MCF 10A (cell line): ENCODE measurements at regions not wholly inside any gene's neighbourhood (a gene's known extent, or its start where the extent isn't known, plus 50 kb on each side); places are given as distances from the start of the nearest gene placed in this dataset.
A peak's percentile ranks its signal among the peaks of the same experiment; 100 is the strongest.

Source experiments
- BruUV-seq: library from RNA; stranded (reverse); fragments of 400-500 nt; replicated peaks from 2 replicates; lab custom pipeline; 2021; lab: Mats Ljungman, UMichigan
- CTCF ChIA-PET: fragments of 300-600 bp; sonication (Branson Sonifier 250); formaldehyde crosslinking; extraction: SDS; loops from one replicate; lab custom pipeline; 2021; ENCODE audit warnings: antibody characterized with exemption, inconsistent platforms; lab: Yijun Ruan, JAX
- POLR2A ChIA-PET: fragments of 300-600, 350-650 bp; sonication (Branson Sonifier 250); formaldehyde crosslinking; extraction: SDS; loops from one replicate; lab custom pipeline; 2020; ENCODE audit warnings: antibody characterized with exemption, inconsistent platforms; lab: Yijun Ruan, JAX
- DNase-seq: peaks from one replicate; pipeline ENCODE4 v3.0.0-alpha.2; 2018; ENCODE audit not compliant: unreplicated experiment
- H3K27ac Mint-ChIP-seq: one replicate; pipeline ENCODE4 v1.8.0; 2022; ENCODE audit warnings: mild to moderate bottlenecking, low read depth, mixed read lengths; ENCODE audit not compliant: unreplicated experiment
- H3K27me3 Mint-ChIP-seq: one replicate; pipeline ENCODE4 v1.8.0; 2022; ENCODE audit warnings: mixed read lengths; ENCODE audit not compliant: insufficient read depth, unreplicated experiment
- H3K36me3 Mint-ChIP-seq: one replicate; pipeline ENCODE4 v1.8.0; 2022; ENCODE audit warnings: mild to moderate bottlenecking, moderate library complexity, mixed read lengths; ENCODE audit not compliant: insufficient read depth, unreplicated experiment
- H3K4me1 Mint-ChIP-seq: one replicate; pipeline ENCODE4 v1.8.0; 2022; ENCODE audit warnings: mixed read lengths; ENCODE audit not compliant: insufficient read depth, unreplicated experiment
- H3K4me3 Mint-ChIP-seq: one replicate; pipeline ENCODE4 v1.8.0; 2022; ENCODE audit warnings: mild to moderate bottlenecking, moderate library complexity, mixed read lengths; ENCODE audit not compliant: unreplicated experiment
- H3K9me3 Mint-ChIP-seq: one replicate; pipeline ENCODE4 v1.8.0; 2022; ENCODE audit warnings: mixed read lengths; ENCODE audit not compliant: unreplicated experiment
- CTCF ChIP-seq: fragments of 200-600 bp; IDR thresholded peaks from one replicate; pipeline ENCODE4 v1.8.0; 2022; ENCODE audit warnings: antibody characterized with exemption, mild to moderate bottlenecking; ENCODE audit not compliant: unreplicated experiment
- intact Hi-C: fragments of 100-400 bp; cut with micrococcal nuclease; formaldehyde crosslinking; loops from 2 replicates; pipeline ENCODE4 v1.14.1; 2022

- peaks cover 10% of the 10 kb centered on the region for H3K4me1 Mint-ChIP-seq
- TSS peak; percentile 64 for BruUV-seq
- DNase-seq, result peak; percentile 92
- H3K9me3 Mint-ChIP-seq, result no peaks in the 10 kb centered on the region
- ChIA-PET CTCF (interaction anchor here (0.5 to 1.9 kb wide), 10 partner anchors 9 to 706 kb away, joined by 3 to 9 read pairs (median 3); no protein-coding TSS in a partner anchor), POLR2A (interaction anchor here (0.6 to 2.6 kb wide), 20 partner anchors 9 to 1989 kb away, joined by 3 to 26 read pairs (median 4); no protein-coding TSS in a partner anchor)
- no peaks in the 10 kb centered on the region for H3K36me3 Mint-ChIP-seq
- intact Hi-C loops, result loop anchor here (2.0 to 5.0 kb wide), 2 partner anchors 510 to 706 kb away; no protein-coding TSS in a partner anchor
- H3K4me3 Mint-ChIP-seq, result no peak overlapping the region
- H3K27me3 Mint-ChIP-seq, result no peaks in the 10 kb centered on the region
- no peak overlapping the region for H3K27ac Mint-ChIP-seq
- TF ChIP-seq CTCF, result no peak
These were observed 418.2 kb upstream of the NAALADL2 start for GRCh38 chr3:174440741-174441587.

GRCh38 chr3:174441588-174442301, 417.4 kb upstream of the NAALADL2 start:
- CTCF ChIA-PET, result interaction anchor here (0.5 to 1.9 kb wide), 9 partner anchors 10 to 1235 kb away, joined by 3 to 9 read pairs (median 3); no protein-coding TSS in a partner anchor
- Mint-ChIP-seq H3K27me3 (no peaks in the 10 kb centered on the region), H3K36me3 (no peaks in the 10 kb centered on the region), H3K4me1 (peaks cover 10% of the 10 kb centered on the region), H3K4me3 (no peak overlapping the region), H3K27ac (no peak overlapping the region), H3K9me3 (no peaks in the 10 kb centered on the region)
- POLR2A ChIA-PET, result interaction anchor here (0.6 to 2.6 kb wide), 11 partner anchors 10 to 1989 kb away, joined by 3 to 26 read pairs (median 5); no protein-coding TSS in a partner anchor
- BruUV-seq, result TSS peak; percentile 49
- no peak for TF ChIP-seq CTCF
- intact Hi-C loops, result loop anchor here (2.0 to 5.0 kb wide), 2 partner anchors 509 to 706 kb away; no protein-coding TSS in a partner anchor
- peak; percentile 21 for DNase-seq

- intact Hi-C loops, result loop anchor here (5.0 kb wide), 1 partner anchor 705 kb away; no protein-coding TSS in a partner anchor
- H3K36me3 Mint-ChIP-seq, result no peaks in the 10 kb centered on the region
- no TSS peak for BruUV-seq
- no peaks in the 10 kb centered on the region for H3K27me3 Mint-ChIP-seq
- no peak overlapping the region for H3K4me3 Mint-ChIP-seq
- CTCF ChIA-PET, result interaction anchor here (0.7 to 1.9 kb wide), 4 partner anchors 10 to 1235 kb away, joined by 3 to 9 read pairs (median 5); no protein-coding TSS in a partner anchor
- peaks cover 10% of the 10 kb centered on the region for H3K4me1 Mint-ChIP-seq
- H3K9me3 Mint-ChIP-seq, result no peaks in the 10 kb centered on the region
- no peak overlapping the region for H3K27ac Mint-ChIP-seq
- no peak for DNase-seq
- POLR2A ChIA-PET, result interaction anchor here (1.1 kb wide), 2 partner anchors 120 to 708 kb away, joined by 3 read pairs; no protein-coding TSS in a partner anchor
- no peak for TF ChIP-seq CTCF
These were observed 416.8 kb upstream of the NAALADL2 start for GRCh38 chr3:174442302-174442682.
